DOHH2 (cell line): ENCODE measurements at regions not wholly inside any gene's neighbourhood (a gene's known extent, or its start where the extent isn't known, plus 50 kb on each side); places are given as distances from the start of the nearest gene placed in this dataset.

Experiments
- CTCF ChIP-seq: fragments of 200-600 bp; sonication (generic); IDR thresholded peaks from one replicate; pipeline ENCODE4 v1.5.1; 2014; ENCODE audit warnings: antibody characterized with exemption, mild to moderate bottlenecking, low read depth, low read length; ENCODE audit not compliant: poor library complexity, severe bottlenecking
- EZH2phosphoT487 ChIP-seq: fragments of 200-600 bp; sonication (generic); IDR thresholded peaks from 2 replicates; pipeline ENCODE4 v1.6.1; 2017; ENCODE audit warnings: borderline replicate concordance, mild to moderate bottlenecking, antibody characterized with exemption, low read length, moderate library complexity, mixed read lengths

GRCh38 chr18:2356906-2357305, 214.4 kb downstream of the METTL4 start:
- no peak for TF ChIP-seq CTCF
- TF ChIP-seq EZH2phosphoT487, result no peak
